Parathyroid adenoma (tissue), 2 donors: ENCODE measurements at regions not wholly inside any gene's neighbourhood (a gene's known extent, or its start where the extent isn't known, plus 50 kb on each side); places are given as distances from the start of the nearest gene placed in this dataset.

Source experiments
- H2AFZ ChIP-seq: fragments of 300-600 bp; sonication (generic); one replicate; pipeline ENCODE4 v1.7.0; 2017; ENCODE audit warnings: antibody characterized with exemption, mild to moderate bottlenecking
- H3K27ac ChIP-seq: fragments of 300-600 bp; sonication (generic); one replicate; pipeline ENCODE4 v1.7.0; 2017
- H3K27me3 ChIP-seq: fragments of 300-600 bp; sonication (generic); one replicate; pipeline ENCODE4 v1.7.0; 2017; ENCODE audit warnings: low read length; ENCODE audit not compliant: control insufficient read depth, insufficient read depth
- H3K36me3 ChIP-seq: fragments of 300-600 bp; sonication (generic); one replicate; pipeline ENCODE4 v1.7.0; 2017; ENCODE audit warnings: low read length; ENCODE audit not compliant: control insufficient read depth, insufficient read depth
- H3K4me1 ChIP-seq: fragments of 300-600 bp; sonication (generic); one replicate; pipeline ENCODE4 v1.7.0; 2017; ENCODE audit warnings: control low read depth
- H3K4me2 ChIP-seq: fragments of 300-600 bp; sonication (generic); one replicate; pipeline ENCODE4 v1.7.0; 2017; ENCODE audit warnings: low read length
- H3K4me3 ChIP-seq: fragments of 300-600 bp; sonication (generic); one replicate; pipeline ENCODE4 v1.7.0; 2017; ENCODE audit warnings: low read depth, low read length
- H3K79me2 ChIP-seq: fragments of 300-600 bp; sonication (generic); one replicate; pipeline ENCODE4 v1.7.0; 2017; ENCODE audit warnings: control low read depth
- H3K9ac ChIP-seq: fragments of 300-600 bp; sonication (generic); one replicate; pipeline ENCODE4 v1.7.0; 2017; ENCODE audit warnings: mild to moderate bottlenecking
- H3K9me3 ChIP-seq: fragments of 300-600 bp; sonication (generic); one replicate; pipeline ENCODE4 v1.7.0; 2017; ENCODE audit warnings: low read length; ENCODE audit not compliant: control insufficient read depth
- CTCF ChIP-seq: fragments of 300-600 bp; sonication (generic); IDR thresholded peaks from one replicate; pipeline ENCODE4 v1.7.0; 2017; ENCODE audit warnings: antibody characterized with exemption, mild to moderate bottlenecking
- donor health status: primary hyperparathyroidism.

- Histone ChIP-seq H3K4me1 (no peaks in the 10 kb centered on the region), H3K9me3 (no peaks in the 10 kb centered on the region), H3K36me3 (peaks cover 3% of the 10 kb centered on the region), H3K27me3 (no peaks in the 10 kb centered on the region), H2AFZ (no peak overlapping the region), H3K4me2 (no peak overlapping the region), H3K27ac (no peak overlapping the region), H3K79me2 (no peaks in the 10 kb centered on the region), H3K9ac (no peak overlapping the region), H3K4me3 (no peak overlapping the region)
- TF ChIP-seq CTCF, result no peak
Observed at GRCh38 chr13:99778500-99778899, 193.1 kb downstream of the ZIC5 start.

DNA sequence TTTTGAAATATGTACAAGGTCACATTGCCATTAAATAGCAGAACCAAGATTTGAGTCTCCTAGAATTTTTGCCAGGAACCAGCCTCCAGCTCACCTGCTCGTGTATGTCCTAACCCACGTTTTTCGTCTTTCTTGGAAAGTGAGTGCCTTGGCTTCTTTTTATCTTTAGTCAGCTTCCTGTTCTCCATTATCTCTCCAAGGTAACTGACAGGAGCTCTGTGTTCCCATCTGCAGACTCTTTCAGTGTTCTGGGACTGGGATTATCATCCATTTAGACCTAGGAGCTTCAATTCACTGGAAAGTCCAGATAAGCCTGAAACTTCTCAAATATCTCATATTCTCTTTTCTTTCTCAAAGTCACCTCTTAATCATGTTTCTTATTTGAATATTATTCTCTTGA, 193.7 kb downstream of the ZIC5 start:
- Histone ChIP-seq H3K79me2 (no peaks in the 10 kb centered on the region), H3K4me1 (no peaks in the 10 kb centered on the region), H3K4me2 (no peak overlapping the region), H3K9ac (no peak overlapping the region), H3K4me3 (no peak overlapping the region), H3K36me3 (peaks cover 3% of the 10 kb centered on the region), H3K9me3 (no peaks in the 10 kb centered on the region), H2AFZ (no peak overlapping the region), H3K27me3 (no peaks in the 10 kb centered on the region), H3K27ac (no peak overlapping the region)
- no peak for TF ChIP-seq CTCF

DNA sequence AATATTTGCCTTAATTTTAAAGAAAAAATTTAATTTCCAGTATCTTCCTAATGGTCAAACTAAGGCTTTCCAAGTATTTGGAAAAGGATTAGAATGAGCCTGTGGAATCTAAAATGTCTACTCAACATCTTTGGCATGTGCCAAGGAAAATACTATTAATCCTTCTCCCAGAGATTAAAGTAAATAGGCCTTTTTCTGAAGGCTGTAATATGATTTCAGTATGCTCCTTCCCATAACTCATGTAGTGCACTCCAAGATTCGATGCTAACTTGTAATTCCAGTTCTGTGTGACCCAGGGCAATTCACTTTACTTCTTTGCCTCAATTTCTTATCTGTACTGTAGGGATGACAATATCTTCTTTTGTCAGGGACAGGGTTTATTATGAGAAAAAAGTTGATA, 196.9 kb downstream of the ZIC5 start:
- Histone ChIP-seq H3K79me2 (no peaks in the 10 kb centered on the region), H3K4me3 (no peak overlapping the region)
- no peak for TF ChIP-seq CTCF

DNA sequence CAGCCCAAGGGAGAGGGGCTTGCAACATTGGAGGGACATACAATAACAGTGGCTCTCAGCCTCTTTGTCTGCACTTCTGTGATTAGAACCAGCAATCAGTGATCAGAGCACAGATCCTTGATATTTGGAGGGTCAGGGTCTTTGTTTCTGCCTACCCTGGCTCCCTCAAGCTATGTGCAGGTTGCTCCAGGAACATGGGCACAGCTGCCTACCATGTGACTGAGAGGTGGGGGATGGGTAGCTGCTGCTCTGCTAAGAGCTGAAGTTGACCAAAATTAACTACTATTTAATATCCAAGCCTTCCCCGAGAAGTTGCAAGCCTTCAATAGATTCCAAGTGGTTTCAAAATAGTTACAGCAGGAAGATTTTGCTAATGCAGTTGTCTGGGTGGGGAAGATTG, 202.6 kb downstream of the ZIC5 start:
- TF ChIP-seq CTCF, result no peak
- Histone ChIP-seq H2AFZ (no peak overlapping the region), H3K9me3 (no peaks in the 10 kb centered on the region), H3K27ac (no peak overlapping the region), H3K79me2 (no peaks in the 10 kb centered on the region), H3K27me3 (no peaks in the 10 kb centered on the region), H3K36me3 (no peaks in the 10 kb centered on the region), H3K9ac (no peak overlapping the region), H3K4me1 (no peaks in the 10 kb centered on the region), H3K4me2 (no peak overlapping the region), H3K4me3 (no peak overlapping the region)

More for the DNA sequence above, 196.9 kb downstream of the ZIC5 start:
- no peaks in the 10 kb centered on the region for H3K36me3 ChIP-seq
- no peaks in the 10 kb centered on the region for H3K9me3 ChIP-seq
- no peak overlapping the region for H3K27ac ChIP-seq
- no peak overlapping the region for H3K9ac ChIP-seq
- no peaks in the 10 kb centered on the region for H3K4me1 ChIP-seq
- no peaks in the 10 kb centered on the region for H3K27me3 ChIP-seq
- H3K4me2 ChIP-seq, result no peak overlapping the region
- H2AFZ ChIP-seq, result no peak overlapping the region

DNA sequence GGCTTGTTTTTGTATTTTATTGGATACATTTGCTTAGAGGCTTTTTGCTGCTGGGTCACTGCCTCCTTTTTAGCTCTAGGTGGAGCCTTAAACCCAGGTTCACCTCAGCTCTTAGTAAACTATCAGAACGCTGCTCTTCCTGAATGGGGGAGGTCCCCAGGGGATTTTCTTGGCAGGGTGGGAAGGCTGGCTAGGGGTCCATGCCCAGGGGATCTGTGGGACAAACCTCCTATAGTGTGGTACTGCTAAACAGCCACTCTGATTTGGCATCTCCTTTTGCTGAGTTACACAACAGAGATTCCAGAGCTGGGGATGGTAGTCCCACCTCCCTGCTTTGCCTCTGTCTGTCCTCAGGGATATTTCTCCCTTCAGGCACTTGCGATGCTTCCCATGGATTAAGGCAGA, 204.9 kb downstream of the ZIC5 start:
- Histone ChIP-seq H3K9me3 (no peaks in the 10 kb centered on the region), H3K27me3 (no peaks in the 10 kb centered on the region), H3K79me2 (no peaks in the 10 kb centered on the region), H3K36me3 (no peaks in the 10 kb centered on the region), H3K4me1 (no peaks in the 10 kb centered on the region), H2AFZ (no peak overlapping the region), H3K27ac (no peak overlapping the region), H3K4me3 (no peak overlapping the region), H3K9ac (no peak overlapping the region), H3K4me2 (no peak overlapping the region)
- no peak for TF ChIP-seq CTCF
